A549 (cell line): ENCODE measurements at regions not wholly inside any gene's neighbourhood (a gene's known extent, or its start where the extent isn't known, plus 50 kb on each side); places are given as distances from the start of the nearest gene placed in this dataset.

Experiments
- ATAC-seq, 2 experiments: fragments of 200-7000 bp in 1 of 2; fragments of >200 bp in 1 of 2; cut with Nextera tagmentation in 1 of 2; cut with Tn5 transposase in 1 of 2; 3 replicates each; pipeline versions ENCODE4 v1.8.0 to v1.9.1; 2018 to 2020; ENCODE audit warnings: mild to moderate bottlenecking in 1 of 2, moderate library complexity in 1 of 2
- CTCF ChIA-PET: fragments of 300-600 bp; sonication (Branson Sonifier 250); formaldehyde crosslinking; extraction: SDS; loops from one replicate; lab custom pipeline; 2021; ENCODE audit warnings: antibody characterized with exemption, inconsistent platforms; lab: Yijun Ruan, JAX
- POLR2A ChIA-PET: fragments of 350-600 bp; formaldehyde crosslinking; extraction: SDS; loops from one replicate; lab custom pipeline; 2021; ENCODE audit warnings: antibody characterized with exemption, inconsistent platforms; lab: Yijun Ruan, JAX
- DNase-seq, 2 experiments: peaks; one replicate each; pipeline versions ENCODE4 v3.0.0 to v3.0.0-alpha.2; 2011 to 2016; ENCODE audit warnings: low read depth in 1 of 2, low spot score in 1 of 2
- FAIRE-seq: peaks from 2 replicates; lab custom pipeline; 2011; peaks lifted over from hg19 to GRCh38; lab: Jason Lieb, UNC
- H3K27ac ChIP-seq, 2 experiments: fragments of >200 bp; sonication (Bioruptor Twin); formaldehyde crosslinking; 3 replicates each; pipeline ENCODE4 v1.5.1; 2016 to 2017
- H3K4me1 ChIP-seq: fragments of >200 bp; sonication (Bioruptor Twin); formaldehyde crosslinking; 3 replicates; pipeline ENCODE4 v1.6.1; 2016
- H3K4me2 ChIP-seq: fragments of >200 bp; sonication (Bioruptor Twin); formaldehyde crosslinking; 3 replicates; pipeline ENCODE4 v1.6.1; 2016
- H3K4me3 ChIP-seq: fragments of >200 bp; sonication (Bioruptor Twin); formaldehyde crosslinking; 3 replicates; pipeline ENCODE4 v1.5.1; 2016
- H3K9me3 ChIP-seq: fragments of >200 bp; sonication (Bioruptor Twin); formaldehyde crosslinking; 3 replicates; pipeline ENCODE4 v1.6.1; 2016
- BCL3 ChIP-seq: fragments of >200 bp; sonication (Bioruptor Twin); formaldehyde crosslinking; IDR thresholded peaks from 3 replicates; pipeline ENCODE4 v1.6.1; 2016
- CBX2 ChIP-seq: fragments of 200-600 bp; sonication (generic); IDR thresholded peaks from 2 replicates; pipeline ENCODE4 v1.6.1; 2016; ENCODE audit warnings: low read depth, mild to moderate bottlenecking, borderline replicate concordance
- CEBPB ChIP-seq, 2 experiments: fragments of >200 bp in 1 of 2; sonication (Bioruptor Twin) in 1 of 2; formaldehyde crosslinking in 1 of 2; IDR thresholded peaks; 2 replicates each; pipeline ENCODE4 v1.6.1; 2012 to 2016
- CHD2 ChIP-seq: fragments of 150-350 bp; IDR thresholded peaks from 2 replicates; pipeline ENCODE4 v1.6.1; 2014; ENCODE audit warnings: low read length; ENCODE audit not compliant: partially characterized antibody
- EHF ChIP-seq: fragments of 250-450 bp; sonication (Bioruptor Pico); IDR thresholded peaks from 2 replicates; pipeline ENCODE4 v1.5.0; 2020; ENCODE audit warnings: mild to moderate bottlenecking
- ELK1 ChIP-seq: fragments of 150-350 bp; IDR thresholded peaks from 2 replicates; pipeline ENCODE4 v1.6.1; 2014; ENCODE audit warnings: low read depth, mild to moderate bottlenecking, low read length
- EP300 ChIP-seq, 2 experiments: fragments of >200 bp; sonication (Bioruptor Twin); formaldehyde crosslinking; IDR thresholded peaks; 2 replicates in 1 of 2; 3 replicates in 1 of 2; pipeline ENCODE4 v1.6.1; 2016 to 2017
- FOSL2 ChIP-seq, 2 experiments: fragments of 450-650 bp in 1 of 2; fragments of >200 bp in 1 of 2; sonication (Bioruptor Twin) in 1 of 2; formaldehyde crosslinking; IDR thresholded peaks; 2 replicates each; pipeline versions ENCODE4 v1.5.0 to v1.6.1; 2016 to 2020; ENCODE audit warnings: mild to moderate bottlenecking in 1 of 2, moderate library complexity in 1 of 2
- FOXS1 ChIP-seq: fragments of 250-450 bp; sonication (Bioruptor Pico); IDR thresholded peaks from 2 replicates; pipeline ENCODE4 v1.5.0; 2020; ENCODE audit warnings: mild to moderate bottlenecking, moderate library complexity
- HDAC2 ChIP-seq: fragments of 200-600 bp; sonication (generic); IDR thresholded peaks from 2 replicates; pipeline ENCODE4 v1.6.1; 2016
- HES2 ChIP-seq: fragments of >200 bp; sonication (Bioruptor Twin); formaldehyde crosslinking; IDR thresholded peaks from 2 replicates; pipeline ENCODE4 v1.6.1; 2016
- HOXA7 ChIP-seq: fragments of 250-450 bp; sonication (Bioruptor Pico); IDR thresholded peaks from 2 replicates; pipeline ENCODE4 v1.5.0; 2020; ENCODE audit warnings: mild to moderate bottlenecking, moderate library complexity
- KDM1A ChIP-seq: fragments of 200-600 bp; sonication (generic); IDR thresholded peaks from 2 replicates; pipeline ENCODE4 v1.6.1; 2016; ENCODE audit warnings: low read depth, mild to moderate bottlenecking
- KDM5A ChIP-seq: fragments of 200-600 bp; sonication (generic); IDR thresholded peaks from 2 replicates; pipeline ENCODE4 v1.6.1; 2016; ENCODE audit warnings: antibody characterized with exemption, mild to moderate bottlenecking
- MAFK ChIP-seq: fragments of 450-650 bp; IDR thresholded peaks from 2 replicates; pipeline ENCODE4 v1.6.1; 2014; ENCODE audit not compliant: partially characterized antibody
- MAZ ChIP-seq: fragments of 150-350 bp; IDR thresholded peaks from 2 replicates; pipeline ENCODE4 v1.6.1; 2014; ENCODE audit warnings: antibody characterized with exemption, low read depth, low read length, borderline replicate concordance
- MYC ChIP-seq: IDR thresholded peaks from 2 replicates; pipeline ENCODE4 v1.6.1; 2012; ENCODE audit warnings: mild to moderate bottlenecking, inconsistent platforms, low read length, improper control_type of control experiment, borderline replicate concordance
- NPAS2 ChIP-seq: fragments of 250-450 bp; sonication (Bioruptor Pico); IDR thresholded peaks from 2 replicates; pipeline ENCODE4 v1.8.0; 2022; ENCODE audit warnings: mild to moderate bottlenecking, moderate library complexity, borderline replicate concordance
- PHF8 ChIP-seq: fragments of 200-600 bp; sonication (generic); IDR thresholded peaks from 2 replicates; pipeline ENCODE4 v1.6.1; 2016; ENCODE audit warnings: low read depth, mild to moderate bottlenecking, antibody characterized with exemption, moderate library complexity, borderline replicate concordance
- RARB ChIP-seq: fragments of 250-450 bp; sonication (Bioruptor Pico); IDR thresholded peaks from 2 replicates; pipeline ENCODE4 v1.8.0; 2021; ENCODE audit warnings: mild to moderate bottlenecking, moderate library complexity
- SMC3 ChIP-seq: fragments of >200 bp; sonication (Bioruptor Twin); formaldehyde crosslinking; IDR thresholded peaks from 3 replicates; pipeline ENCODE4 v1.6.1; 2018; ENCODE audit warnings: inconsistent platforms
- SREBF2 ChIP-seq: fragments of 450-650 bp; IDR thresholded peaks from 2 replicates; pipeline ENCODE4 v1.6.1; 2014; ENCODE audit warnings: mild to moderate bottlenecking, moderate library complexity
- TP53 ChIP-seq: fragments of 250-450 bp; sonication (Bioruptor Pico); IDR thresholded peaks from 2 replicates; pipeline ENCODE4 v1.5.0; 2021; ENCODE audit warnings: mild to moderate bottlenecking, moderate library complexity
- ZFP36 ChIP-seq: fragments of 450-650 bp; IDR thresholded peaks from 2 replicates; pipeline ENCODE4 v1.6.1; 2014; ENCODE audit warnings: borderline replicate concordance; ENCODE audit not compliant: partially characterized antibody
- ZNF302 ChIP-seq: fragments of 250-450 bp; sonication (Bioruptor Pico); IDR thresholded peaks from 2 replicates; pipeline ENCODE4 v1.9.0; 2021; ENCODE audit warnings: inconsistent platforms, mild to moderate bottlenecking, moderate library complexity
- WGBS: methylation state at CpG from one replicate; pipeline ENCODE4 v1.1.6; 2017; ENCODE audit errors: missing lambda C conversion rate; 5-methylcytosine and 5-hydroxymethylcytosine counted together

GRCh38 chr1:96074422-96074821, 647.2 kb upstream of the PTBP2 start:
- ATAC-seq = no peak
- TF ChIP-seq MAZ (no peak), ZNF302 (CRISPR knock-in tag) (no peak), FOXS1 (CRISPR knock-in tag) (no peak), MYC (no peak), EHF (no peak)
- TF ChIP-seq, all 56 proteins: peak for 0
- DNase-seq (no peak), FAIRE-seq (no peak)
- Histone ChIP-seq H3K4me3 (no peak overlapping the region), H3K4me1 (no peaks in the 10 kb centered on the region), H3K27ac (no peak overlapping the region), H3K4me2 (no peak overlapping the region), H3K9me3 (no peaks in the 10 kb centered on the region)
- 2% methylated on average over 2 of the region's 2 CpGs for WGBS
- ChIA-PET POLR2A (no interaction called here), CTCF (interaction anchor here (0.7 kb wide), 1 partner anchor 14 kb away, joined by 3 read pairs; no protein-coding TSS in a partner anchor)

- no peak for DNase-seq
- ChIA-PET CTCF (interaction anchor here (0.7 kb wide), 1 partner anchor 13 kb away, joined by 3 read pairs; no protein-coding TSS in a partner anchor), POLR2A (no interaction called here)
- no peak overlapping the region for H3K4me3 ChIP-seq
- H3K9me3 ChIP-seq = no peaks in the 10 kb centered on the region
- H3K4me1 ChIP-seq = no peaks in the 10 kb centered on the region
- no peak for ATAC-seq
- no peak overlapping the region for H3K4me2 ChIP-seq
- no peak overlapping the region for H3K27ac ChIP-seq
- no peak for FAIRE-seq
- WGBS = 12% methylated on average over 5 of the region's 5 CpGs
- TF ChIP-seq MAZ = no peak
- TF ChIP-seq HDAC2 = no peak
- no peak for TF ChIP-seq HOXA7 (CRISPR knock-in tag)
- no peak for TF ChIP-seq BCL3
- TF ChIP-seq ZFP36 = no peak
- no peak for TF ChIP-seq NPAS2 (CRISPR knock-in tag)
- no peak for TF ChIP-seq SMC3
- no peak for TF ChIP-seq PHF8
- no peak for TF ChIP-seq TP53
- TF ChIP-seq KDM1A = no peak
- TF ChIP-seq CBX2 = no peak
- TF ChIP-seq EP300 (IDR thresholded peaks at IDR 0.05) = no peak
These were observed 646.6 kb upstream of the PTBP2 start for GRCh38 chr1:96074876-96075577.

- TF ChIP-seq KDM1A (no peak), FOSL2 (IDR thresholded peaks at IDR 0.05) (no peak), FOSL2 (CRISPR knock-in tag; IDR thresholded peaks at IDR 0.05) (no peak; the same call in 1 of the 2 replicates), CHD2 (no peak), MYC (no peak), CEBPB (IDR thresholded peaks at IDR 0.05) (no peak), RARB (CRISPR knock-in tag) (no peak), PHF8 (no peak), ZNF302 (CRISPR knock-in tag) (no peak), HES2 (no peak), ELK1 (no peak), MAFK (no peak), ZFP36 (no peak), SREBF2 (no peak), KDM5A (no peak)
- no peak overlapping the region for H3K4me3 ChIP-seq
- DNase-seq = no peak
- ChIA-PET POLR2A (no interaction called here), CTCF (no interaction called here)
- no peak for ATAC-seq
- WGBS = 3% methylated on average over 4 of the region's 4 CpGs
- no peak overlapping the region for H3K4me2 ChIP-seq
- H3K27ac ChIP-seq = no peak overlapping the region
- no peaks in the 10 kb centered on the region for H3K4me1 ChIP-seq
- FAIRE-seq = no peak
- H3K9me3 ChIP-seq = no peaks in the 10 kb centered on the region
These were observed 645.7 kb upstream of the PTBP2 start for GRCh38 chr1:96075704-96076455.
